ENCODE measurements at regions not wholly inside any gene's neighbourhood (a gene's known extent, or its start where the extent isn't known, plus 50 kb on each side); places are given as distances from the start of the nearest gene placed in this dataset.
A peak's percentile ranks its signal among the peaks of the same experiment; 100 is the strongest.

DNA sequence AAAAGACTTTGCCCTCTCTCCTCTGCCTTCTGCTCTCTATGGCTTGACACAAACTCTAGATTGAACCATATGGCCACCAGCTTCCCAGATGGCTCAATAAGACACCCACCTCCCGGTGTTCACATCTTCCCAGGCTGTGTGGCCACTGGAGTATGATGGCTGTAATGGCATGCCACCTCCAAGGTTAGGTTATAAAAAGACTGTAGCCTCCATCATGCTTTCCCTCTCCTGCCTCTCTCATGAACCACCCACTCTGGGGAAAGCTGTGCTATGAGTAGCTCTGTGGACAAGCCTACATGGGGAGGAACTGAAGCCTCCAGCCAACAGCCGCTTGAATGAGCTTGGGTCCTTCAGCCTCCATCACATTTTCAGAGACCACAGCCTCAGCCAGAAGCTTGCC is 479.2 kb downstream of the MIAT start:
- H3K9me3 Mint-ChIP-seq = peaks cover 6% of the 10 kb centered on the region
- peaks cover 4% of the 10 kb centered on the region for H3K27me3 Mint-ChIP-seq (ENCODE audit: low read depth)

DNA sequence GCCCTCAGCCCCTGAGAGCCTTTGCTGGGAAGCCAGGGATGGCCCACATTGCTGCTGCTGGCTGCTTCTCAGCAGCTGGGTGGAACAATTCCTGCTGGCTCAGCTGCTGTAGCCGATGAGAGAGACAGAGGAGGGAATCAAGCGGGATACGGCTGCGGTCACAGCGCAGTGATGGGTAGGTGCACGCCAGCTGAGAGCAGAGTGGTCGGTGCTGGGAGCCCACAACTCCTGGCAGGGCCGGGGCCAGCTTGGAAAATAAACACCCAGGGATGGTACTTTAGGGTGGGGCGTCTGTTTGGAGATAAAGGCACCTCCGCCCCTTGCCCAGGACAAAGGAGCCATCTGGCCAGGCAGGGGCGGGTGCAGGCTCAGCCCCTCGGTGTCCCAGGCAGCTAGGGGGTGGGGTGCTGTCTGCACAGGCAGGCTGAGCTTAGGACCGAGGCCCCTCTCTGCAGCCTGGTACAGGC is 480.5 kb downstream of the MIAT start:
- H3K4me1 Mint-ChIP-seq = peaks cover 46% of the 10 kb centered on the region
- H3K27ac Mint-ChIP-seq = no peak overlapping the region
- peaks cover 4% of the 10 kb centered on the region for H3K27me3 Mint-ChIP-seq (ENCODE audit: low read depth)
- peaks cover 6% of the 10 kb centered on the region for H3K9me3 Mint-ChIP-seq
- TF ChIP-seq, protein P1, sequence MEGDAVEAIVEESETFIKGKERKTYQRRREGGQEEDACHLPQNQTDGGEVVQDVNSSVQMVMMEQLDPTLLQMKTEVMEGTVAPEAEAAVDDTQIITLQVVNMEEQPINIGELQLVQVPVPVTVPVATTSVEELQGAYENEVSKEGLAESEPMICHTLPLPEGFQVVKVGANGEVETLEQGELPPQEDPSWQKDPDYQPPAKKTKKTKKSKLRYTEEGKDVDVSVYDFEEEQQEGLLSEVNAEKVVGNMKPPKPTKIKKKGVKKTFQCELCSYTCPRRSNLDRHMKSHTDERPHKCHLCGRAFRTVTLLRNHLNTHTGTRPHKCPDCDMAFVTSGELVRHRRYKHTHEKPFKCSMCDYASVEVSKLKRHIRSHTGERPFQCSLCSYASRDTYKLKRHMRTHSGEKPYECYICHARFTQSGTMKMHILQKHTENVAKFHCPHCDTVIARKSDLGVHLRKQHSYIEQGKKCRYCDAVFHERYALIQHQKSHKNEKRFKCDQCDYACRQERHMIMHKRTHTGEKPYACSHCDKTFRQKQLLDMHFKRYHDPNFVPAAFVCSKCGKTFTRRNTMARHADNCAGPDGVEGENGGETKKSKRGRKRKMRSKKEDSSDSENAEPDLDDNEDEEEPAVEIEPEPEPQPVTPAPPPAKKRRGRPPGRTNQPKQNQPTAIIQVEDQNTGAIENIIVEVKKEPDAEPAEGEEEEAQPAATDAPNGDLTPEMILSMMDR (IDR thresholded peaks at IDR 0.05; ENCODE audit: unreplicated experiment) = no peak
- H3K4me3 Mint-ChIP-seq = no peak overlapping the region
- H3K36me3 Mint-ChIP-seq = no peaks in the 10 kb centered on the region
- DNase-seq (ENCODE audit: low spot score in 2 of 2, unreplicated experiment in 2 of 2) = no peak

More for the DNA sequence above, 479.2 kb downstream of the MIAT start:
- DNase-seq (ENCODE audit: low spot score in 2 of 2, unreplicated experiment in 2 of 2) = no peak
- TF ChIP-seq, protein P1 (IDR thresholded peaks at IDR 0.05; ENCODE audit: unreplicated experiment) = no peak
- no peaks in the 10 kb centered on the region for H3K36me3 Mint-ChIP-seq
- peaks cover 50% of the 10 kb centered on the region for H3K4me1 Mint-ChIP-seq
- no peak overlapping the region for H3K27ac Mint-ChIP-seq
- no peak overlapping the region for H3K4me3 Mint-ChIP-seq

DNA sequence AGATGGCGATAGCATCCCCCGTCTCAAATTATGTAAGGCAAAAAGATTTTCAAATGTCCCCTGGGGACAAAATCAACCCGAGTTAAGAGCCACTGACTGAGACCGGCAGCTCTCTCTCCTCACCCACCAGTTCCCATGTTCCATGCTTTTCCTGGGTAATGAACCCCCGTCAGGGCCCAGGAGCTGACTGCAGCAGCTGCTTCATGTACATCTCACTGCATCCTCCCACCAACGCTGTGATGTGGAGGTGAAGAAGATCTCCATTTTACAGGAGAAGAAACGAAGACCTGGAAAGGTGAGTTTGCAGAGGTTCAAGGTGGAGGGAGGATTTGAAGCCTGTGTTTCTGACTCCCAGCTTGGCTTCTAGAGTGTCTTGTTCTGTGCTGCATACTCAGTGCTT is 481.1 kb downstream of the MIAT start:
- H3K4me1 Mint-ChIP-seq = peaks cover 41% of the 10 kb centered on the region
- TF ChIP-seq, protein P1 (IDR thresholded peaks at IDR 0.05; ENCODE audit: unreplicated experiment) = no peak
- no peaks in the 10 kb centered on the region for H3K36me3 Mint-ChIP-seq

DNA sequence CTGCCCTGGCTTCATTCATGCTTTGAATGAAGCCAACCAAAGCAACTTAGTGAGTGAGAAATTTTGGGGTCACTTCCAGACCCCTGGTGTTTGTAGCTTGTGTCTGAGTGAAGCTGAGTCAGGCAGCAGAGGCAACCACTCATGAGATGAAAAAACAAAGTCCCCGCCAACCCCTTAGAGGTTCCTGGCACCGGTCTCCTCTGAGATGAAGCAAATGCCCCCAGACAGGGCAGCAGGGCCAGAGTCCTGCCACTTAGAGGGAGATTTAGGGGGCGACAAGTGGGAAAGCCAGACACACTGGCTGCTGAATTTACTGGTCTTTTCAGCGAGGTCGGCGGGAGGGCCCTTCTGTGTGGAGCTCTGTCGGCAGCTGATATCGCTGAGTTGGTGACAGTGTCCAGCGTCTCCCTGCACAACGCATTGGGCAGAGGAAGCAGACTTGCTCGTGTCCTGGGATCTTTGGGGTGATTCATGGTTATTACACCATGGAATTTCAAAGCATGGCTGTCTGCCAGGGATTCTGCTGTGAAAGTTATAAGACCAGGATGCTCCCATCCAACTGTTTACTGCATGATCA is 482.6 kb downstream of the MIAT start:
- no peaks in the 10 kb centered on the region for H3K36me3 Mint-ChIP-seq
- H3K27me3 Mint-ChIP-seq (ENCODE audit: low read depth) = peaks cover 7% of the 10 kb centered on the region
- peak in 1 of 2 experiments; percentile 44 for DNase-seq (ENCODE audit: low spot score in 2 of 2, unreplicated experiment in 2 of 2)
- peaks cover 6% of the 10 kb centered on the region for H3K9me3 Mint-ChIP-seq
- H3K4me3 Mint-ChIP-seq = no peak overlapping the region
- peaks cover 28% of the 10 kb centered on the region for H3K4me1 Mint-ChIP-seq
- TF ChIP-seq, protein P1 (IDR thresholded peaks at IDR 0.05; ENCODE audit: unreplicated experiment) = no peak
- H3K27ac Mint-ChIP-seq = peak overlapping the region; percentile 83

More for the DNA sequence above, 481.1 kb downstream of the MIAT start:
- Mint-ChIP-seq H3K27me3 (ENCODE audit: low read depth) (peaks cover 7% of the 10 kb centered on the region), H3K9me3 (peaks cover 6% of the 10 kb centered on the region), H3K4me3 (no peak overlapping the region), H3K27ac (no peak overlapping the region)
- DNase-seq (ENCODE audit: low spot score in 2 of 2, unreplicated experiment in 2 of 2) = no peak

DNA sequence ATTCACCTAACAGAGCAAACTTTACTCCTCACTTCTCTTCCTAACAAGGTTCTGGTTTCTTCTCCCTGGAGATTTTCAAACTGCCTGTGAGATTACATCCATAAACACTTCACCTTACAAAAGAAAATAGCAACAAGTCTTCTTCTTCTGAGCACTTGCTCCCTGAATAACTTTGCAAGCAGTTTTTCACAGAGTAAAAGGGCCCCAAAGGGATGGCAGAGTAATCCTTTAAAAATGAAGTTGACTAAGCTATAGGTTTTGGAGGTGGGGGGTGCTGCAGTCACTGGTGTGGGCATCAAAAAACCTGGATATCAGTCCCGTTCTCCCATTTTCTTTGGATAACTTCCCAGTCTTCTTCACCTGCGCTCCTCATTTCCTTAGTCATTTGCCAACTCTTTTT is 484.9 kb downstream of the MIAT start:
- H3K4me1 Mint-ChIP-seq = peaks cover 25% of the 10 kb centered on the region
- TF ChIP-seq, protein P1 (IDR thresholded peaks at IDR 0.05; ENCODE audit: unreplicated experiment) = no peak
- no peak overlapping the region for H3K4me3 Mint-ChIP-seq
- H3K36me3 Mint-ChIP-seq = no peaks in the 10 kb centered on the region
- no peaks in the 10 kb centered on the region for H3K9me3 Mint-ChIP-seq
- peaks cover 7% of the 10 kb centered on the region for H3K27me3 Mint-ChIP-seq (ENCODE audit: low read depth)
- no peak for DNase-seq (ENCODE audit: low spot score in 2 of 2, unreplicated experiment in 2 of 2)
- H3K27ac Mint-ChIP-seq = no peak overlapping the region
